ENCODE measurements at regions not wholly inside any gene's neighbourhood (a gene's known extent, or its start where the extent isn't known, plus 50 kb on each side); places are given as distances from the start of the nearest gene placed in this dataset.

DNA sequence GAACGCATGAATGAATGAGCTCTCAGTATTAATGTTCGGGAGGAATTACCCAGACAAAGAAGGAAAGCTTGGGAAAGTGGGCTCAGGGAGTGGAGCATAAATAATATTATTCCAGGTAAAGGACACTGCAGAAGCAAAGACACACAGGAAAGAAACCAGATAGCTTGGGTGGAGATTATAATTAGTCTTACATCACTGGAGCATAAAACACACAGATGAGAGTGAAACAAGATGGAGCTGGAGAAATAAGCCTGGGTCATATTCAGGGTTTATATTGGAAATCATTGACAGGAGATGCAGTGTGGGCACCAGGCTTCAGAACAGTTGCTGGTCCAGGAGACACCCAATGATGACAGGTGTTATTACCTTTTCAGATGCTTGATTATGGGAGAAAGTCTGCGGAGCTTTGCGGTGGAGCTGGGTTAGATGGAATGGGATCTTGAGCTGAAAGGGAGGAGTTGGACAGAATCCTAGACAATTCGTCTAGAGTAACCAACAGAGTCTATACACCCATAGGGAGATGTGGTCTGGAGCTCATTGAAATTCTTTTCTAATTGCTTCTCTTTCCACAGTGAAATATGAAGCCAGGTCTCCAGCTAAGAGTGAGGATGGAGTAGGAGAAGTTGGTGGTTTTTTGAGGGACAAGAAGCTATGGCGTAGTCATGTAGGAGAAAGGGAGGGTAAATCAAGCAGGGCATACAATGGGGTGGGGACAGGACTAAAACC lies 227.2 kb downstream of the FAM76B start:
- H4K20me1 ChIP-seq (replicated peaks; ENCODE audit: control insufficient read depth, extremely low read depth, insufficient read depth, low read length): no peaks in the 10 kb centered on the region
- no peaks in the 10 kb centered on the region for H3K9me1 ChIP-seq (replicated peaks; ENCODE audit: control insufficient read depth, extremely low read depth, insufficient read depth, low read length)
- H3K79me2 ChIP-seq (ENCODE audit: control insufficient read depth, insufficient read depth, low read length): no peaks in the 10 kb centered on the region
- FAIRE-seq (no peak), DNase-seq (ENCODE audit: low read depth, low spot score) (no peak)
- H3K36me3 ChIP-seq (ENCODE audit: control insufficient read depth in 2 of 2, extremely low read depth in 1 of 2, insufficient read depth in 2 of 2, low read length in 2 of 2): no peaks in the 10 kb centered on the region
- dilution Hi-C loops (cut with MboI; ENCODE audit: extremely low pct_ligation_motif_present, low sequenced_read_pairs) (no loop called here), intact Hi-C loops (cut with micrococcal nuclease) (no loop called here)
- H3K27me3 ChIP-seq (ENCODE audit: control insufficient read depth in 2 of 2, insufficient read depth in 2 of 2, low read length in 2 of 2): peaks cover 0 to 2% of the 10 kb centered on the region in 2 experiments
- no peak overlapping the region for H3K27ac ChIP-seq (ENCODE audit: insufficient read depth, low read depth, low read length)
- POLR2A ChIA-PET: no interaction called here
- H3K9ac ChIP-seq (replicated peaks; ENCODE audit: extremely low read depth, insufficient read depth, low read length): no peak overlapping the region
- TF ChIP-seq POLR2AphosphoS5 (IDR thresholded peaks at IDR 0.05; ENCODE audit: insufficient read depth, low read depth, low read length): no peak
- TF ChIP-seq, protein P1, sequence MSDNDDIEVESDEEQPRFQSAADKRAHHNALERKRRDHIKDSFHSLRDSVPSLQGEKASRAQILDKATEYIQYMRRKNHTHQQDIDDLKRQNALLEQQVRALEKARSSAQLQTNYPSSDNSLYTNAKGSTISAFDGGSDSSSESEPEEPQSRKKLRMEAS (IDR thresholded peaks at IDR 0.05; ENCODE audit: insufficient read depth, insufficient read length): no peak
- TF ChIP-seq FOS (IDR thresholded peaks at IDR 0.05; ENCODE audit: borderline replicate concordance, insufficient read depth, low read length): no peak
- TF ChIP-seq EZH2 (IDR thresholded peaks at IDR 0.05; ENCODE audit: borderline replicate concordance, low read depth, low read length, severe bottlenecking): no peak
- no peak for TF ChIP-seq JUN (IDR thresholded peaks at IDR 0.05; ENCODE audit: borderline replicate concordance, insufficient read depth, insufficient read length, low read depth)
- TF ChIP-seq, protein P2, sequence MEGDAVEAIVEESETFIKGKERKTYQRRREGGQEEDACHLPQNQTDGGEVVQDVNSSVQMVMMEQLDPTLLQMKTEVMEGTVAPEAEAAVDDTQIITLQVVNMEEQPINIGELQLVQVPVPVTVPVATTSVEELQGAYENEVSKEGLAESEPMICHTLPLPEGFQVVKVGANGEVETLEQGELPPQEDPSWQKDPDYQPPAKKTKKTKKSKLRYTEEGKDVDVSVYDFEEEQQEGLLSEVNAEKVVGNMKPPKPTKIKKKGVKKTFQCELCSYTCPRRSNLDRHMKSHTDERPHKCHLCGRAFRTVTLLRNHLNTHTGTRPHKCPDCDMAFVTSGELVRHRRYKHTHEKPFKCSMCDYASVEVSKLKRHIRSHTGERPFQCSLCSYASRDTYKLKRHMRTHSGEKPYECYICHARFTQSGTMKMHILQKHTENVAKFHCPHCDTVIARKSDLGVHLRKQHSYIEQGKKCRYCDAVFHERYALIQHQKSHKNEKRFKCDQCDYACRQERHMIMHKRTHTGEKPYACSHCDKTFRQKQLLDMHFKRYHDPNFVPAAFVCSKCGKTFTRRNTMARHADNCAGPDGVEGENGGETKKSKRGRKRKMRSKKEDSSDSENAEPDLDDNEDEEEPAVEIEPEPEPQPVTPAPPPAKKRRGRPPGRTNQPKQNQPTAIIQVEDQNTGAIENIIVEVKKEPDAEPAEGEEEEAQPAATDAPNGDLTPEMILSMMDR (IDR thresholded peaks at IDR 0.05; ENCODE audit: extremely low read depth in 1 of 2, insufficient read depth in 1 of 2, low read depth in 1 of 2, low read length in 2 of 2): no peak
- no peak for TF ChIP-seq POLR2A (IDR thresholded peaks at IDR 0.05; ENCODE audit: low read depth, low read length)
- no peak for TF ChIP-seq MYC (IDR thresholded peaks at IDR 0.05; ENCODE audit: low read depth, low read length)
- TF ChIP-seq GATA2 (IDR thresholded peaks at IDR 0.05; ENCODE audit: insufficient read depth, insufficient read length, low read depth, low read length): no peak
- no peak overlapping the region for H2AFZ ChIP-seq (ENCODE audit: low read depth, low read length)
- CTCF ChIA-PET: no interaction called here
- BruUV-seq (replicated peaks): no TSS peak
- no peaks in the 10 kb centered on the region for H3K4me1 ChIP-seq (ENCODE audit: control insufficient read depth, extremely low read depth, insufficient read depth, low read length)
- H3K4me2 ChIP-seq (ENCODE audit: insufficient read depth, low read length): no peak overlapping the region
- H3K4me3 ChIP-seq (replicated peaks in 1 of 3; ENCODE audit: insufficient read depth in 1 of 3, low read depth in 1 of 3, low read length in 3 of 3): no peak overlapping the region
- H3K9me3 ChIP-seq (replicated peaks; ENCODE audit: control insufficient read depth, insufficient read depth, low read length): no peaks in the 10 kb centered on the region

All from endothelial cell of umbilical vein (primary cell).